OCI-M2 (cell line): ENCODE measurements at regions not wholly inside any gene's neighbourhood (a gene's known extent, or its start where the extent isn't known, plus 50 kb on each side); places are given as distances from the start of the nearest gene placed in this dataset.

Source experiments
- DNase-seq: peaks from one replicate; lab custom pipeline; 2025; ENCODE audit not compliant: unreplicated experiment; lab: John Stamatoyannopoulos, UW

DNA sequence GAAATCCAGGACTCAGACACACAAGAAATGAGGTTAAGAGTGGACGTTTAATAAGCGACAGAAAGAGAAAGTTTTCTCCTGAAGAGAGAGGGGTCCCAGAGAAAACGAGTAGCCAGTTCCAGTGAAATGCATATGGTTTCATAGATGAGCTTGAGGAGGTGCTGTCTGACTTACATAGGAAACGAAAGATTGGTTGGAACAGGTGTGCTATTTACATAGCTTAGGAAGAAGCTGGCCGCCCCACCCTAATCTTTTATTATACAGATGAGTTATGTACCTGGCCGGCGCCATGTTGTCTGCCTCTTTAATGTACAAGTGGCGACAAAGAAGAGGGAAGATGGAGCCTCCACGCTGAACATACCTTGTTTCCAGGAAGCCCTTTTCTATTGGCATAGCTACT is 223.0 kb downstream of the SLC6A15 start:
- DNase-seq, result no peak

DNA sequence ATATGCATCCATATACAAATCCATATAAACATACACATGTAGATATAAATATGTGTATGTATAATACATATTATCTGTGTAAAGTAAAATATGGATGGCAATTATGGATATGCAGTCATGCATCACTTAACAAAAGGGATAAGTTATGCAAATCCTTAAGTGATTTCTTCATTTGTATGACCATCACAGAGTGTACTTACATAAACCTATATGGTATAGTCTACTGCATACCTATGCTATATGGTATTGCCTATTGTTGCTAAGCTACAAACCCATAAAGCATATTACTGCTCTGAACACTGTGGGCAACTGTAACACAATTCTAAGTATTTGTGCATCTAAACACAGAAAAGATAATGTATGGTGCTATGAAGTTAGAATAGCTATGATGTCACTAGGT is 227.2 kb downstream of the SLC6A15 start:
- no peak for DNase-seq

GRCh38 chr12:84676787-84677186 is 235.8 kb downstream of the SLC6A15 start:
- DNase-seq, result no peak

GRCh38 chr12:84661786-84662185 is 250.8 kb downstream of the SLC6A15 start:
- DNase-seq, result no peak

- no peak for DNase-seq
Measured at GRCh38 chr12:84660139-84660538, 252.5 kb downstream of the SLC6A15 start.

- no peak for DNase-seq
Measured at GRCh38 chr12:84658877-84659276, 253.7 kb downstream of the SLC6A15 start.

DNA sequence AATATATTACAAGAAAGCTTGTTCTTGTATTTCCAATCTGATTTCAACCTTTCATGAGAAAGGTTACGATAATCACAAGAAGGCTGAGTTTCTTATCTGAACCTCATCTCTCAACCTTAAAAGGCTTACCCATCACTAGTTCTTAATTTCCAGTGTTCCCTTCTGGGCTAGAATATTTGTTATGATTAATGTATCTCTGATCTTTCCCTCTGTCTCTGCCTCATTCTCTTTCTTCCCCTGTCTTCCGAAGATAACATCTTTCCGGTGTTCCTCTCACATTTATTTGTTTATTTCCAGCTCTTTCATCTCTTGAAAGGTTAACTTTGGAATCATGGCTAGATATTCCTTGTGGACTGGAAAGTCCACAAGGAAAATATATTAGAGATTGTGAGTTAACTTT is 255.9 kb downstream of the SLC6A15 start:
- DNase-seq, result no peak

GRCh38 chr12:84653482-84653881 is 259.1 kb downstream of the SLC6A15 start:
- no peak for DNase-seq

DNA sequence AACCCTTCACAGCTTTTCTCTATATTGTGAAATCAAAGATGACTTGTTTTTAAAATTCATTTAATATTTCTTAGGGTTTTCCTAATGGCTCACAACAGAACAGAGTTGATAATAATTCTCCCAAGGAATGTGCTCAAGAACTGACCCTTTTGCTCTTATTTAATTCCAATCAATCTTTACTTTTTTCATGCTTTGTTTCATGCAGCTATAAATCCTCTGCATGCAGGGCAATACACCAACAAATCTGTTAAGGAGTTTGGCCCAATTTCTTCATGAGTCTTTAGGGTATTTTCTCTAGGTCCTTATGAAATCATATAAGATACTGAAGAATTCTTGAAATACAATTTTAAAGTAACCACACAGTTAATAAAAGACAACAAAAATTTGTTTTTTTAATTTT is 264.2 kb downstream of the SLC6A15 start:
- no peak for DNase-seq

DNA sequence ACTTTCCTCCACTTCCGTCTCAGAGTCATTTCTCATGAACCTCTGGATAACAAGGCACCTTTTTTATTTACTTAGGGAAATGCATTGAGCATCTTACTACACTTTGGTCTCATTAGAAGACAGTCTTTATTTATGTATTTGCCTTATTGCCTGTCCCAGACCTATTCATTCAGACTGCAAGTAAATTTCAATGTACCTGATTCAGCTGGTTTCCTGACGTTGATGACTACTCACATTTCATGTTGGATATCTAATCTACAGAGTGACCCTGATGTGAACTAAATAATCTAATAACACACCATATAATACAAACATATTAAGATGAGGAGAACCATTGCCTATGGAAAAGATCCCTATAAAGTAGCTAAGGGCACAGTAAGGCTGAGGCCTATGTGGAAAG is 267.7 kb downstream of the SLC6A15 start:
- DNase-seq, result no peak

DNA sequence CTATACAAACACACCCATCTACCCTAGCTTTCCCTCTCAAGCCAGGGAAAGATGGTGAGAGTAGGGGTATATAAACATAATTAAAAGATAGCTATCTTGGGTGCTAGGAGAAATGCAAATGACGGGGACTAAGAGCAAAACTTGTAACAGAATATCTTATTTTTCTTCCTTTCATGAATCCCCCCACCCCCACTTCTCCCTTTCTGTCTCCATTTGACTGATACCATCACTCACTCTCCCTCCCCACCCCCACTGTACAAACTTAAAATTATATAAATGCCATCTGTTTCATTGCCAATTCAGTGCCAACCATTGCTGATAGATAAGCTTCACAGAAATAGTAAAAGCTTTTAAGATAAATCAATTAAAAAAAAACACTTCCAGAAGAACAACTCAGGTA is 268.6 kb downstream of the SLC6A15 start:
- DNase-seq, result no peak

DNA sequence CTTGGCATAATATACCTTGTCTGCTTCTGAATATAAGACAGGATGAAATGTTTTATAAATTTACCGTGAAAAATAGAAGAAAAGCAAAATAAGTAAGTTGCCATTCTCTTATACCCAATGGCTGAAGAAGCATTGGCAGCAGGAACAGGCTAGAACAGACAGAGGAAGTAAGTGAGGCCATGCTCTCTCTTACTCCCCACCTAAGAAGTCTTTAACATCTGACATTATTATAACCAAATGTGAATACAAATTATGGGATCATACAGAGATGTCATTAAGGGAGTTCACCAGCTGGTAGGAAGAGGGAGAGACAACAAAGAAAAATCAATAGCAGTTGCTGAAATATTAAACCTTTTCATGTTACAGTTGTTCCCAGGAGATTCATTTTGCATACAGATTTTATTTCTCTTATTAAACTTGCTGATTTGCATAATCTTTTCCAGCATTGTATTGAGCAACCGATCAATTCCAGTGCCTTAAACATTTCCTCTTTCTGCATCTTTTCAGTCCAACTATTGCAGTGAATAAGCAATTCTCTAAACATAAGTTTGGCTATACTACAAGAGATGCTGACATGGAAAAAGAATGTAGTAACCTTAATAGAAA is 270.6 kb downstream of the SLC6A15 start:
- DNase-seq, result no peak

DNA sequence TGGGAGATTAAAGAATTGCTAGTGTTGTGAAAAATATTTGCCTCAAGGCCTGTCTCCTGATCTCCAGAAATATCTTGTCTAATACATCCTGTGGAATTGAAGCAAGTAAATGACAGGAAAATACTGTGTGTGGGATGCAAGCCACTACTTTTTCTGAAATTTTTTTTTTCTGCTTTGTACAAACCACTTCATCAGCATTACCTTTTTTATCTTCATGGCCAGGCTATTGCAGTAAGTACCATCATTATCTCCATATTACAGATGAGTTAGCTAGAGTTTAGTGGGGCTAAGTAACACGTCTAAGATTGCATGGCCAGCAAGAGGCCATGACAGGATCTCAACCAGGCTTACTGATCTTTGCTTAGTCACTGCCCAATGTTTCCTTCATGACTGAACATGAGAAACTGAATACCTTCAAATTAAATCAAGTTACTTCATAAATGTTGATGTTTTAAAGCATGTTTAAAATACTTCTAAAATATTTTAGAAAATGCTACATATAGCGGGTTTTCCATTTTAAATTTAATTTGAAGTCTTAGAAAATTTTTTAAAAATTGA is 273.7 kb downstream of the SLC6A15 start:
- no peak for DNase-seq

GRCh38 chr12:84637926-84638325 is 274.7 kb downstream of the SLC6A15 start:
- no peak for DNase-seq

- DNase-seq, result no peak
Measured at GRCh38 chr12:84636801-84637290, 275.8 kb downstream of the SLC6A15 start.

- DNase-seq, result no peak
Measured at GRCh38 chr12:84634526-84634925, 278.1 kb downstream of the SLC6A15 start.

DNA sequence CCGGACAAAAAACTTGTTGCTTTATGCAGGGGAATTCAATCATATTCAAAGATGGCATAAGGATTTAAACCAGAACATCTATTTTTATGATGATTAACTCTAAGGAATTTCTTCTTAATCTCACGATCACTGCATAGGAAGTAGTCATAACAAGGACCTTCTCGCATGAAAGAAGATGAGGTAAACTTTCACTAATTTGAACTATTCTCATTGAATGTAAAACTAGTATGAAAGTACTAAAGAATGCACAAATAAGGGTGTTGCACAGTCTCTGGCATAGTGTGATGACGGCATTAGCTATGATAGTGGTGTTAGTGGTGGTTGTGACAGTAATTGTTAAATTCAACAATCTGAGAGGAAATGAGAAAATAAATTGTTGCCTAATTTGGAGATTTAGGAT is 280.0 kb downstream of the SLC6A15 start:
- DNase-seq, result no peak

DNA sequence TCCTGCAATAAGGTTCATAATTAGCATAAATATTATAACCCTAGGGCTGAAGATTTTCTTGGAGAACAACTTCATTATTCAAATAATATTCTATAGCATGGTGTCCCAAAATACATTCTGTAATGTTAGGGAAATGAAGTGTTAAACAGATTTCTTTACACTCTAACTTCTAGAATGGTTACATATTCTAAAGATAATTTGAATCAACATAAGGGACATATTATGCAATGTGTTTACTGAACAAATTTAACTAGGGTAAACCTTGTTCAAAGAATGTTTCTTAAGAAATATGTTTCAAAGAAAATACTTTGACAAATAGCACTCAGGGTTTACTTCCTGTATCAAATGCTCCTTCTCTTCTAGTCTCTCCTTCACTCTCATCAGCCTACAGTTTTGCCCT is 281.6 kb downstream of the SLC6A15 start:
- DNase-seq, result no peak

- DNase-seq, result no peak
Measured at GRCh38 chr12:84627593-84627992, 285.0 kb downstream of the SLC6A15 start.

- DNase-seq, result no peak
Measured at GRCh38 chr12:84624601-84625000, 288.0 kb downstream of the SLC6A15 start.

GRCh38 chr12:84619053-84619571 is 293.5 kb downstream of the SLC6A15 start:
- DNase-seq, result no peak

GRCh38 chr12:84607170-84607819 is 305.3 kb downstream of the SLC6A15 start:
- DNase-seq, result no peak
